H9 (cell line): ENCODE measurements at regions not wholly inside any gene's neighbourhood (a gene's known extent, or its start where the extent isn't known, plus 50 kb on each side); places are given as distances from the start of the nearest gene placed in this dataset.

Experiments
- DNase-seq: peaks from one replicate; pipeline ENCODE4 v3.0.0-alpha.2; 2017
- H2AFZ ChIP-seq: one replicate; pipeline ENCODE4 v1.6.1; 2013; ENCODE audit warnings: mild to moderate bottlenecking, low read length, control low read depth, moderate library complexity
- H2AK5ac ChIP-seq: 2 replicates; pipeline ENCODE4 v1.6.1; 2013; ENCODE audit warnings: low read length, control low read depth, mixed read lengths; ENCODE audit not compliant: insufficient read length
- H2BK120ac ChIP-seq: one replicate; pipeline ENCODE4 v1.6.1; 2013; ENCODE audit warnings: low read depth, mild to moderate bottlenecking, low read length, control low read depth, inconsistent platforms; ENCODE audit not compliant: poor library complexity, severe bottlenecking
- H2BK12ac ChIP-seq: 2 replicates; pipeline ENCODE4 v1.6.1; 2013; ENCODE audit warnings: low read length, control low read depth, mixed read lengths, low read depth; ENCODE audit not compliant: insufficient read length
- H2BK15ac ChIP-seq: 2 replicates; pipeline ENCODE4 v1.6.1; 2013; ENCODE audit warnings: low read depth, low read length, control low read depth
- H2BK20ac ChIP-seq: one replicate; pipeline ENCODE4 v1.6.1; 2013; ENCODE audit warnings: low read depth, mild to moderate bottlenecking, low read length, control low read depth, inconsistent platforms; ENCODE audit not compliant: poor library complexity, severe bottlenecking
- H2BK5ac ChIP-seq: 2 replicates; pipeline ENCODE4 v1.6.1; 2013; ENCODE audit warnings: low read length, control low read depth, mixed read lengths; ENCODE audit not compliant: insufficient read length
- H3K14ac ChIP-seq: 2 replicates; pipeline ENCODE4 v1.6.1; 2013; ENCODE audit warnings: low read length, control low read depth; ENCODE audit not compliant: insufficient read depth
- H3K18ac ChIP-seq: 2 replicates; pipeline ENCODE4 v1.6.1; 2013; ENCODE audit warnings: low read depth, mild to moderate bottlenecking, mixed read lengths, low read length, control low read depth; ENCODE audit not compliant: insufficient read length
- H3K23ac ChIP-seq: 2 replicates; pipeline ENCODE4 v1.6.1; 2013; ENCODE audit warnings: low read length, control low read depth, mixed read lengths, low read depth; ENCODE audit not compliant: insufficient read length
- H3K23me2 ChIP-seq: 2 replicates; pipeline ENCODE4 v1.6.1; 2013; ENCODE audit warnings: low read depth, mild to moderate bottlenecking, mixed read lengths, low read length, control low read depth; ENCODE audit not compliant: insufficient read length, poor library complexity, severe bottlenecking
- H3K27ac ChIP-seq: 2 replicates; pipeline ENCODE4 v1.5.1; 2013; ENCODE audit warnings: low read length, control low read depth, mixed read lengths, low read depth; ENCODE audit not compliant: insufficient read length
- H3K27me3 ChIP-seq: 2 replicates; pipeline ENCODE4 v1.6.1; 2013; ENCODE audit warnings: low read length, control low read depth, inconsistent platforms; ENCODE audit not compliant: insufficient read depth
- H3K4ac ChIP-seq: 2 replicates; pipeline ENCODE4 v1.6.1; 2013; ENCODE audit warnings: low read depth, mild to moderate bottlenecking, control low read depth, inconsistent platforms, low read length, moderate library complexity
- H3K4me1 ChIP-seq: 2 replicates; pipeline ENCODE4 v1.6.1; 2013; ENCODE audit warnings: low read length, control low read depth, inconsistent platforms; ENCODE audit not compliant: insufficient read depth
- H3K4me2 ChIP-seq: 2 replicates; pipeline ENCODE4 v1.6.1; 2013; ENCODE audit warnings: low read length, control low read depth, mixed read lengths; ENCODE audit not compliant: insufficient read length, insufficient read depth
- H3K56ac ChIP-seq: 2 replicates; pipeline ENCODE4 v1.6.1; 2013; ENCODE audit warnings: low read depth, mild to moderate bottlenecking, mixed read lengths, low read length, control low read depth; ENCODE audit not compliant: insufficient read length
- H3K79me1 ChIP-seq: 2 replicates; pipeline ENCODE4 v1.6.1; 2013; ENCODE audit warnings: low read depth, mild to moderate bottlenecking, moderate library complexity, low read length, control low read depth, inconsistent platforms; ENCODE audit not compliant: insufficient read depth, poor library complexity, severe bottlenecking
- H3K79me2 ChIP-seq: 2 replicates; pipeline ENCODE4 v1.6.1; 2013; ENCODE audit warnings: low read length, control low read depth, inconsistent platforms; ENCODE audit not compliant: insufficient read depth
- H3K9ac ChIP-seq: 2 replicates; pipeline ENCODE4 v1.6.1; 2013; ENCODE audit warnings: low read length, control low read depth, mixed read lengths; ENCODE audit not compliant: insufficient read length; ENCODE audit errors: extremely low read depth
- H3K9me3 ChIP-seq: one replicate; pipeline ENCODE4 v1.6.1; 2013; ENCODE audit warnings: low read depth, low read length, inconsistent platforms; ENCODE audit not compliant: control insufficient read depth
- H3T11ph ChIP-seq: one replicate; pipeline ENCODE4 v1.6.1; 2013; ENCODE audit warnings: mild to moderate bottlenecking, low read length, control low read depth, inconsistent platforms
- H4K20me1 ChIP-seq: one replicate; pipeline ENCODE4 v1.6.1; 2013; ENCODE audit not compliant: control insufficient read depth, insufficient read length, insufficient read depth
- H4K5ac ChIP-seq: 2 replicates; pipeline ENCODE4 v1.6.1; 2013; ENCODE audit warnings: low read depth, mild to moderate bottlenecking, mixed read lengths, low read length, control low read depth; ENCODE audit not compliant: insufficient read length
- H4K8ac ChIP-seq: replicated peaks from 2 replicates; pipeline ENCODE4 v1.6.1; 2013; ENCODE audit warnings: low read length, control low read depth, mixed read lengths, low read depth; ENCODE audit not compliant: insufficient read length
- H4K91ac ChIP-seq: 2 replicates; pipeline ENCODE4 v1.6.1; 2013; ENCODE audit warnings: low read depth, mild to moderate bottlenecking, moderate library complexity, mixed read lengths, low read length, control low read depth; ENCODE audit not compliant: insufficient read length
- H3K27ac Mint-ChIP-seq, 3 experiments: 2 replicates in 2 of 3; 3 replicates in 1 of 3; pipeline ENCODE4 v1.8.0; 2020 to 2021; ENCODE audit warnings: mixed read lengths in 3 of 3, mild to moderate bottlenecking in 1 of 3, moderate library complexity in 1 of 3
- H3K27me3 Mint-ChIP-seq: 2 replicates; pipeline ENCODE4 v1.8.0; 2021; ENCODE audit warnings: low read depth, mild to moderate bottlenecking, moderate library complexity, mixed read lengths
- H3K36me3 Mint-ChIP-seq, 3 experiments: 2 replicates in 2 of 3; 3 replicates in 1 of 3; pipeline ENCODE4 v1.8.0; 2020 to 2021; ENCODE audit warnings: low read depth in 3 of 3, mixed read lengths in 3 of 3; ENCODE audit not compliant: insufficient read depth in 1 of 3
- H3K4me1 Mint-ChIP-seq, 2 experiments: 2 replicates each; pipeline ENCODE4 v1.8.0; 2020; ENCODE audit warnings: mixed read lengths in 2 of 2
- H3K4me3 Mint-ChIP-seq, 2 experiments: 2 replicates in 1 of 2; 3 replicates in 1 of 2; pipeline ENCODE4 v1.8.0; 2020 to 2021; ENCODE audit warnings: mild to moderate bottlenecking in 2 of 2, mixed read lengths in 2 of 2, moderate library complexity in 1 of 2
- H3K9me3 Mint-ChIP-seq, 2 experiments: 2 replicates in 1 of 2; 3 replicates in 1 of 2; pipeline ENCODE4 v1.8.0; 2020; ENCODE audit warnings: mild to moderate bottlenecking in 2 of 2, mixed read lengths in 2 of 2, moderate library complexity in 1 of 2
- WGBS: extraction: QIAGEN DNeasy Blood & Tissue Kit; methylation state at CpG from one replicate; pipeline ENCODE4 v1.1.7; 2013; ENCODE audit warnings: missing lambda C conversion rate, low lambda C conversion rate, mixed read lengths; ENCODE audit not compliant: insufficient read length; ENCODE audit errors: extremely low coverage; 5-methylcytosine and 5-hydroxymethylcytosine counted together
- TF ChIP-seq, protein P1 (sequence below): fragments of 200-600 bp; sonication (generic); conservative IDR thresholded peaks from 3 replicates; pipeline ENCODE4 v1.8.0; 2021; ENCODE audit warnings: antibody characterized with exemption, mild to moderate bottlenecking

DNA sequence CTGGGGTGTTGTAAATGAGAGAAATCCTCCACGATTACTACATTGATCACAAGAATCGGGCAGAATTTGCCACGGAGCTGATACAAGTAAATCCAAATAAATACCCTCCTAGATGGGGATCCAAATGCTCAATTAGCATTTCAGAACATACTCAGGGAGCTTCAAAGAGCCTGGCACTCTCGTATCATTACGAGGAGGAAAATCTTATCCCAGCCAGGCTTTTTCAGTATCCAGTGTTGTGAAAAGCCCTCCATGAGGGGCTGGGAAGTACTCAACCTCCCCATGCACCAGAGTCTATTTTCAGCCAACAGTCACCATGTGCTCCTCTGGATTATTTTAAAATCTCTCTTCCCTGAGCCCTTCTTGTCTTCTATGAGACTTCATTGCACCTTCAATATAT is 122.6 kb upstream of the ARRDC4 start:
- Histone ChIP-seq H2BK20ac (no peak overlapping the region), H4K5ac (no peak overlapping the region), H3K4me2 (no peak overlapping the region), H3K18ac (no peak overlapping the region), H3K14ac (no peak overlapping the region), H4K91ac (no peak overlapping the region), H3K27ac (no peak overlapping the region), H2BK120ac (no peak overlapping the region), H2BK12ac (no peak overlapping the region), H3K9me3 (no peaks in the 10 kb centered on the region), H3K79me2 (no peaks in the 10 kb centered on the region), H3K56ac (no peak overlapping the region), H3K9ac (no peak overlapping the region), H3K23ac (no peak overlapping the region), H4K20me1 (no peaks in the 10 kb centered on the region), H3K4me1 (no peaks in the 10 kb centered on the region), H2BK15ac (no peak overlapping the region), H3K4ac (no peak overlapping the region), H3K79me1 (no peaks in the 10 kb centered on the region), H3K23me2 (no peaks in the 10 kb centered on the region), H3T11ph (no peak overlapping the region), H3K27me3 (no peaks in the 10 kb centered on the region), H2AFZ (no peak overlapping the region), H2BK5ac (no peak overlapping the region), H2AK5ac (no peak overlapping the region), H4K8ac (no peak overlapping the region)
- no peaks in the 10 kb centered on the region for H3K4me1 Mint-ChIP-seq
- no peaks in the 10 kb centered on the region for H3K36me3 Mint-ChIP-seq
- H3K9me3 Mint-ChIP-seq = no peaks in the 10 kb centered on the region
- H3K4me3 Mint-ChIP-seq = no peak overlapping the region
- no peaks in the 10 kb centered on the region for H3K27me3 Mint-ChIP-seq
- TF ChIP-seq, protein P1, sequence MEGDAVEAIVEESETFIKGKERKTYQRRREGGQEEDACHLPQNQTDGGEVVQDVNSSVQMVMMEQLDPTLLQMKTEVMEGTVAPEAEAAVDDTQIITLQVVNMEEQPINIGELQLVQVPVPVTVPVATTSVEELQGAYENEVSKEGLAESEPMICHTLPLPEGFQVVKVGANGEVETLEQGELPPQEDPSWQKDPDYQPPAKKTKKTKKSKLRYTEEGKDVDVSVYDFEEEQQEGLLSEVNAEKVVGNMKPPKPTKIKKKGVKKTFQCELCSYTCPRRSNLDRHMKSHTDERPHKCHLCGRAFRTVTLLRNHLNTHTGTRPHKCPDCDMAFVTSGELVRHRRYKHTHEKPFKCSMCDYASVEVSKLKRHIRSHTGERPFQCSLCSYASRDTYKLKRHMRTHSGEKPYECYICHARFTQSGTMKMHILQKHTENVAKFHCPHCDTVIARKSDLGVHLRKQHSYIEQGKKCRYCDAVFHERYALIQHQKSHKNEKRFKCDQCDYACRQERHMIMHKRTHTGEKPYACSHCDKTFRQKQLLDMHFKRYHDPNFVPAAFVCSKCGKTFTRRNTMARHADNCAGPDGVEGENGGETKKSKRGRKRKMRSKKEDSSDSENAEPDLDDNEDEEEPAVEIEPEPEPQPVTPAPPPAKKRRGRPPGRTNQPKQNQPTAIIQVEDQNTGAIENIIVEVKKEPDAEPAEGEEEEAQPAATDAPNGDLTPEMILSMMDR = no peak
- no peak overlapping the region for H3K27ac Mint-ChIP-seq
- no CpG with 5 or more reads among the region's 5 CpGs for WGBS
- no peak for DNase-seq
